SHP77 treated with DMSO at 0.1 percent for 48 hours (cell line): ENCODE measurements at regions not wholly inside any gene's neighbourhood (a gene's known extent, or its start where the extent isn't known, plus 50 kb on each side); places are given as distances from the start of the nearest gene placed in this dataset.

ENCODE experiments used
- DNase-seq: peaks from one replicate; lab custom pipeline; 2025; lab: John Stamatoyannopoulos, UW

DNA sequence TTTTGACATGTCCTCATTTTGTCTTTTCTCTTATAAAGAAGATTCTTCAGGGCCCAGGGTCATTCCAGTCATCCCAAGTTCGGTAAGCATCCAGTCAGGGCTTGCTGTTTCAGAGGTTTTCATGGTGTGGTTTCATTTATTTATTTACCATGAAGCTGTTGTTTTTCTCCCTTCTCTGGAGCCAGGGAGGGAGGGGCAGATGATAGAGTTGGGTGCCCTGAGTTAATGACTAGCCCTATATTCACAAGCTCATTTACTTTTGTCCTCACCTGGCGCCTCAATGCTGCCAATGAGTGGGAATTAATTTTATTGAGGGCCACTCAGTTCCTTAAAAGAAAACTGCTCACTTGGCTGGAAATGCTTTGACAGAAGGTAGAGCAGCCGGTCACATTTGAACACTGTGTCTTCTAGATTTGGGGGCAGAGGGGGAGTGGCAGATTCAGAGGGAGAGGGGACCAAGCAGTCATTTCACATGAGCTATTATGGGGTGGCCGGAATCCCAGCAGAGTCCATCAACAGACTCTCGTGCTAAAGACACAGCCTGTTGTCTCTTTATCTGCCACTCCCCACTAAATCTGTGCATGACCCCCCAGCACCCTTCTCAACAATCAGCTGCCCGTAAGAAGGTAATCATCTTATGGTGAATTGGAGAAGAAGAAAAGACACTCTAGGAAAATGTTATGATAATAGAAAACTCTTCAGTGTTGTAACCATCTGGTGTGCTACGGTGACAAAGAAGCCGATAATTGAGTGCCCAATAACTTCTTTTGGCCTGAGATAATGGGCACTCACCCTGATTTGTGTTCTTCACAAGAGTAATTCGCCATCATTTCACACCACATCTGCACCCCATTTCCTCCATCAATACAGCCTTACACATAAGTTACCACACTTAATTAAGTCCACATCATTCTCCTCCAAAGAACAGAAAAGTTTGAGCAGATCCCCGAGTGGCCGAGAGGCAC is 573.5 kb upstream of the JAG1 start:
- DNase-seq = no peak

GRCh38 chr20:11248011-11248409 is 574.2 kb upstream of the JAG1 start:
- DNase-seq = no peak

DNA sequence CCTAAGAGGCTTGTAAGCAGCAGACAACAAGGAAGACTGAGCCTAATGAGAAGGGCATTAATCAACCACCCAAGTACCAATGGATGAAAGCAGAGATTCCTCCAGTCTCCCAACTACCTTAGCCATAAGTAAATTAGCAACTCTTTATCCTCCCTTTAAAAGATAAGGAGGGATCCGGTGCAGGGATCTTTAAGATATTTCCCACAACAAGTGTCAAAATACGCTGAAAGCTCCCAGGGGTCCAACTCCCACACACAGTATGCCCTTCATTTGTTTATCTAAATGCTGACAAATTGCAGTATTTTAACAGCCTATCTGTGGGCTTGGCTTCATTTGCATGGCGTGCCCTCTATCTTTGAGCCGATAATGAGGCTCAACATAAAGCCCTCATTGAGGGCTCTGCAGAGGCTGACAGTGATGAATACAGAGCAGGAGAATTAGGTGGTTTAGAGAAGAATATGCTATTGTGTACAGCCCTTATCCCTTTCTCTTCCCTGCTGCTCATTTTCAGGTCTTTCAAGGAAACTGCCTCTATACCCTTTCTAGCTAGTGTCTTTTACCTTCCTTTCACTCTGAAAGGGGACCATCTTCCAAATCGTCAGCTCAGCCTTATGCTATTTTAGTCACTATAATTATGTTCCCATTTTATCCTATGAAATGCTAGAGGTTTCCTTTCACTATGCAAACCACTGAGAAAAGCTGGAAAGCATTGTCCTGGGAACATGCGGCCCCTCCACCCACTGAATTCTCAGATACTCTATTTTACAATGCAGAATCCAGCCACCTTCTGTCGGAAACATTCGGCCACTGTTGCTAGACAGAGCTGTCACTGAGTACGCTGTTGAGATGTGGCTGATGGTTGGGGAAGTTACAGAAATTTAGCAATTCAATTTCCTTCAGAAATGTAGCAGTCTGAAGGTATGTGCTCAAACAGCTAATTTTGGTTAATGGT is 575.2 kb upstream of the JAG1 start:
- no peak for DNase-seq

DNA sequence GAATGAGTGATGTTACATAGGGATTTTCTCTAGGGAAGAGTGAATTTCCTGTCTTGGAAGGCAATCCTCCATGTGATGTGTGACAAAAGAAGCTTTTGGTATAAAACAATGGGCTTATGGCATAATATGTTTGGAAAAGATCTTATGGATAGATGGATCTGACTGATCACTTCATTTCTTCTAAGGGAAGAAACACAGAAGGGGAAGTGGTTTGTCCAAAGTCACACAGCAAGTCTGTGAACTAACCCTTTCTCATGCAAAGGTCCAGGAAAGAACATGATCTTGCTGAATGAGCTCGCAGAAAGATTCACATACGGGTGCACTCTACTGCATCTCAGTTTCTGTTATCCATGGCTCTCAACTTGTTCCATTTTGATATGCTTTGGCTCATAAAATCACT is 575.9 kb upstream of the JAG1 start:
- DNase-seq = no peak

- no peak for DNase-seq
Measured at GRCh38 chr20:11252447-11252846, 578.6 kb upstream of the JAG1 start.

GRCh38 chr20:11255455-11255854 is 581.7 kb upstream of the JAG1 start:
- DNase-seq = no peak

- no peak for DNase-seq
Measured at GRCh38 chr20:11255860-11256259, 582.1 kb upstream of the JAG1 start.

GRCh38 chr20:11260611-11261010 is 586.8 kb upstream of the JAG1 start:
- DNase-seq = no peak

- no peak for DNase-seq
Measured at GRCh38 chr20:11261533-11262000, 587.8 kb upstream of the JAG1 start.

DNA sequence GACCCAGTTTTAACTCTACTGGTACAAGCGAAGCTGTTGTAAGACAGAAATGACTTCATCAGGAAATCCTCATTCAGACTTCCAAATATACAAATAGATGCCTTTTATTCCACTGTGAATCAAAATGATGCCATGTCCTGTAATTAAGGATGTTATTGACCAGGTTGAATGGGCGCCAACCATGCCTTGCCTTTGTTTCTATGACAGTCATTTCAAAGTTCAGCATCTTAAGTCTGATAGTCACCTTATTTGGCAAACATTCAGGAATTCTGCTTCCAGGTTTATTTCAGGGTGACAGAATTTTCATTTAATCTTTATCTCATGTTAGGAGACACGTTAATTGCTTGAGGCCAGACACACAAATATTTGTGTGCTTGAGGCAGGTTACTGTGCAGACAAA is 592.8 kb upstream of the JAG1 start:
- DNase-seq = no peak

GRCh38 chr20:11267131-11267761 is 593.4 kb upstream of the JAG1 start:
- no peak for DNase-seq

- no peak for DNase-seq
Measured at GRCh38 chr20:11267762-11268335, 594.0 kb upstream of the JAG1 start.

GRCh38 chr20:11270566-11270965 is 596.8 kb upstream of the JAG1 start:
- no peak for DNase-seq

- DNase-seq = no peak
Measured at GRCh38 chr20:11271319-11271718, 597.5 kb upstream of the JAG1 start.

GRCh38 chr20:11271920-11272594 is 598.3 kb upstream of the JAG1 start:
- DNase-seq = no peak

DNA sequence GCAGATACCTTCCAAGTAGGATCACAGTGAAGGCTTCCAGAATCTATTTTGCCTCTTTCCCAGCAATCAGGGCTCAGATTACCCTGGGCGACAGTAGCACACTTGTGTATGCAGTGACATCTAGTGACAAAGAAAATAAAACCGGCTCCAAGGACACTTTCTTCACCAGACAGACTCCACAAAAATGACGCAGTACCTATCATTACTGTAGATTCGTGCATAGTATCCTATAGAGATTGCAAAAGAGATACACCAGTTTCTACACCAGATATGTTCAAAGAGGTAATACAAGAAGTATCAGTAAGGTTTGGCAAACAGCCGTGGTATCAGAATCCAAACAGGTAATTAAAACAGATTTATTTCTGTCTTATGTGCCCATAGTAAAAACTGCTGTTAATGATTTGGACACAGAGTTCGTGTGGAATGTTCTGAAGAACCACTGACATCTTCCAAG is 600.4 kb upstream of the JAG1 start:
- DNase-seq = peak; percentile 75

DNA sequence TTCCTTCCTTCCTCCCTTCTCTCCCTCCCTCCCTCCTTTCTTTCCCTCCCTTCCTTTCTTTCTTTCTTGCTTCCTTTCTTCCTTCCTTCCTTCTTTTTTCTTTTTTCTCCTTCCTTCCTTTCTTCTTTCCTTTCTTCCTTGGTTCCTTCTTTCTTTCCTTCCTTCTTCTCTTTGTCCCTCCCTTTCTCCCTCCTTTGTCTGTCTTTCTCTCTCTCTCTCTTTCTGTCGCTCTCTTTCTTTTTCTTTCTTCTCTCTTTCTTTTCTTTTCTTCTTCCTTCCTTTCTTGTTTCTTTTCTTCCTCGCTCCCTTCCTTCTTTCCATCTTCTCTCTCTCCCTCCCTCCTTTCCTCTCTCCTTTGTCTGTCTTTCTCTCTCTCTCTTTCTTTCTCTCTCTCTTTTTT is 601.9 kb upstream of the JAG1 start:
- DNase-seq = no peak

- no peak for DNase-seq
Measured at GRCh38 chr20:11277170-11277569, 603.4 kb upstream of the JAG1 start.

- DNase-seq = no peak
Measured at GRCh38 chr20:11277858-11278257, 604.1 kb upstream of the JAG1 start.

- DNase-seq = no peak
Measured at GRCh38 chr20:11278461-11278860, 604.7 kb upstream of the JAG1 start.

DNA sequence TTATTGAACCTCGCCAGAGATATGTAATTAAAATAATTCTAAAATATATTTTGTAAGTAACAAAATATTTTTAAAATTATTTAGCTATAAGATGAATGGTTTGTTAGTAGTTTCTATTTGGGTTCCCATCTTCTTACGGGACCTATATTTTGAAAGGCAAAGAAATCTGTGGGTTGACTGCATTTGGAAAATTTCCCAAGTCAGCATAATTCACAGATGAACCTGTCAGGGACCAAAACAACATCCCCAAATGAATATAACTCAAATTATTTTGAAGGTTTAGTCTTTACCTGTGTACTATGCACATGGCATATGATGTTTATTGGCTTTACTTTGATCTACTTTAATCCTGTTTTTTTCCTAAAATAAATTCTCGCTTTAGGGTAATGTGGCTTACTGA is 607.4 kb upstream of the JAG1 start:
- no peak for DNase-seq
